GM23338 (cell line): ENCODE measurements at regions not wholly inside any gene's neighbourhood (a gene's known extent, or its start where the extent isn't known, plus 50 kb on each side); places are given as distances from the start of the nearest gene placed in this dataset.

Experiments used
- ATAC-seq: fragments of 200-7000 bp; cut with Tn5 transposase; 3 replicates; pipeline ENCODE4 v1.9.1; 2020
- DNase-seq: peaks from one replicate; pipeline ENCODE4 v3.0.0-alpha.2; 2015; ENCODE audit warnings: low spot score
- H2AFZ ChIP-seq: fragments of 200-600 bp; sonication (generic); 2 replicates; pipeline ENCODE4 v1.8.0; 2016; ENCODE audit warnings: antibody characterized with exemption, mild to moderate bottlenecking, moderate library complexity
- H3F3A ChIP-seq: fragments of 200-600 bp; sonication (generic); replicated peaks from 2 replicates; pipeline ENCODE4 v1.8.0; 2017; ENCODE audit warnings: antibody characterized with exemption, mixed run types, low read depth
- H3K27ac ChIP-seq: fragments of 200-600 bp; sonication (generic); 2 replicates; pipeline ENCODE4 v1.6.1; 2016; ENCODE audit warnings: low read depth
- H3K27me3 ChIP-seq: fragments of 200-600 bp; sonication (generic); 2 replicates; pipeline ENCODE4 v1.8.0; 2016; ENCODE audit warnings: mild to moderate bottlenecking, mixed run types, moderate library complexity; ENCODE audit not compliant: insufficient read depth
- H3K36me3 ChIP-seq: fragments of 200-600 bp; sonication (generic); 2 replicates; pipeline ENCODE4 v1.8.0; 2016; ENCODE audit warnings: mild to moderate bottlenecking; ENCODE audit not compliant: insufficient read depth
- H3K4me1 ChIP-seq: fragments of 200-600 bp; sonication (generic); 2 replicates; pipeline ENCODE4 v1.8.0; 2016; ENCODE audit warnings: mild to moderate bottlenecking, moderate library complexity; ENCODE audit not compliant: insufficient read depth
- H3K4me2 ChIP-seq: fragments of 200-600 bp; sonication (generic); 2 replicates; pipeline ENCODE4 v1.7.1; 2017; ENCODE audit warnings: mixed run types
- H3K4me3 ChIP-seq: fragments of 200-600 bp; sonication (generic); 2 replicates; pipeline ENCODE4 v1.6.1; 2016; ENCODE audit warnings: mixed run types
- H3K79me2 ChIP-seq: fragments of 200-600 bp; sonication (generic); replicated peaks from 2 replicates; pipeline ENCODE4 v1.8.0; 2017; ENCODE audit warnings: mild to moderate bottlenecking; ENCODE audit not compliant: insufficient read depth
- H3K9me2 ChIP-seq: fragments of 200-600 bp; sonication (generic); 2 replicates; pipeline ENCODE4 v1.8.0; 2017; ENCODE audit not compliant: insufficient read depth
- H4K20me1 ChIP-seq: fragments of 200-600 bp; sonication (generic); replicated peaks from 2 replicates; pipeline ENCODE4 v1.8.0; 2017; ENCODE audit warnings: mild to moderate bottlenecking; ENCODE audit not compliant: insufficient read depth
- H3K27ac Mint-ChIP-seq: 2 replicates; pipeline ENCODE4 v1.8.0; 2020; ENCODE audit warnings: inconsistent platforms, mild to moderate bottlenecking, moderate library complexity, mixed read lengths
- H3K27me3 Mint-ChIP-seq: 3 replicates; pipeline ENCODE4 v1.8.0; 2022; ENCODE audit warnings: low read depth, mild to moderate bottlenecking, moderate library complexity, mixed read lengths, inconsistent platforms; ENCODE audit not compliant: insufficient read depth, poor library complexity
- H3K36me3 Mint-ChIP-seq: 3 replicates; pipeline ENCODE4 v1.8.0; 2021; ENCODE audit warnings: low read depth, mild to moderate bottlenecking, inconsistent platforms, moderate library complexity, mixed read lengths
- H3K4me1 Mint-ChIP-seq: 3 replicates; pipeline ENCODE4 v1.8.0; 2020; ENCODE audit warnings: mild to moderate bottlenecking, inconsistent platforms, mixed read lengths
- H3K4me3 Mint-ChIP-seq: 3 replicates; pipeline ENCODE4 v1.8.0; 2021; ENCODE audit warnings: moderate library complexity, mild to moderate bottlenecking, inconsistent platforms, mixed read lengths
- H3K9me3 Mint-ChIP-seq: 3 replicates; pipeline ENCODE4 v1.8.0; 2020; ENCODE audit warnings: moderate library complexity, mild to moderate bottlenecking, inconsistent platforms, mixed read lengths
- CREB1 ChIP-seq: fragments of 250-450 bp; sonication (Bioruptor Pico); IDR thresholded peaks from 2 replicates; pipeline ENCODE4 v1.5.0; 2020; ENCODE audit warnings: low read depth, mild to moderate bottlenecking, moderate library complexity
- EZH2 ChIP-seq: fragments of 200-600 bp; sonication (generic); IDR thresholded peaks from one replicate; pipeline ENCODE4 v1.8.0; 2017; ENCODE audit warnings: antibody characterized with exemption, mild to moderate bottlenecking, low read depth; ENCODE audit not compliant: unreplicated experiment
- NANOG ChIP-seq: IDR thresholded peaks from 2 replicates; pipeline ENCODE4 v1.6.1; 2016; ENCODE audit warnings: antibody characterized with exemption, borderline replicate concordance
- STAT1 ChIP-seq: IDR thresholded peaks from one replicate; pipeline ENCODE4 v1.6.1; 2016; ENCODE audit warnings: antibody characterized with exemption; ENCODE audit not compliant: unreplicated experiment
- ZNF114 ChIP-seq: fragments of 250-450 bp; sonication (Bioruptor Pico); IDR thresholded peaks from 2 replicates; pipeline ENCODE4 v1.5.0; 2020; ENCODE audit warnings: mild to moderate bottlenecking, moderate library complexity
- TF ChIP-seq, protein P1 (sequence below): IDR thresholded peaks from one replicate; pipeline ENCODE4 v1.6.1; 2018; ENCODE audit warnings: antibody characterized with exemption; ENCODE audit not compliant: unreplicated experiment
- TF ChIP-seq, protein P2 (sequence below): IDR thresholded peaks from 2 replicates; pipeline ENCODE4 v1.6.1; 2016; ENCODE audit warnings: antibody characterized with exemption
- TF ChIP-seq, protein P3 (sequence below): fragments of 250-450 bp; sonication (Bioruptor Pico); IDR thresholded peaks from 2 replicates; pipeline ENCODE4 v1.5.0; 2020; ENCODE audit warnings: mild to moderate bottlenecking, moderate library complexity
- TF ChIP-seq, protein P4 (sequence below), 2 experiments: fragments of 200-600 bp in 1 of 2; sonication (generic) in 1 of 2; conservative IDR thresholded peaks; 2 replicates each; pipeline versions ENCODE4 v1.5.1 to v1.6.1; 2016 to 2017; ENCODE audit warnings: antibody characterized with exemption in 2 of 2, low read depth in 2 of 2, mild to moderate bottlenecking in 2 of 2, moderate library complexity in 1 of 2

DNA sequence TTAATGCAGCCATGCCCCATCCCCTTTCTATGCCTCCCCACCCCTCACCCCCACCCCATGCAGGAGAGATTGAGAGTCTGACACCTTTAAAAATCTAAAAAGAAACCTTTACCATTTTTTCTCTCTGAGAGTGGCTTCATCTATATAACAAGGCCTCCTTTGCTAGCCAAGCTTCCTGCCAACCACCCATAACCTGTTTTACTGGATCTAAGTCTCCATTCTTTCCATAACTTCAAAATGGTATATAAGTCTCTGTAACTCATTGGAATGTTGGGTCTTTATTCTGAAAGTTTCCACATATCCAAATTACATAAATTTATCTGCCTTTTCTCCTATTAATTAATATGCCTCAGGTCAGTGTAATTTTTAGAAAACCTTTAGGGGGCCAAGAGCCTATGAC lies 1174.0 kb downstream of the MAT2B start (continued):
- TF ChIP-seq, protein P1, sequence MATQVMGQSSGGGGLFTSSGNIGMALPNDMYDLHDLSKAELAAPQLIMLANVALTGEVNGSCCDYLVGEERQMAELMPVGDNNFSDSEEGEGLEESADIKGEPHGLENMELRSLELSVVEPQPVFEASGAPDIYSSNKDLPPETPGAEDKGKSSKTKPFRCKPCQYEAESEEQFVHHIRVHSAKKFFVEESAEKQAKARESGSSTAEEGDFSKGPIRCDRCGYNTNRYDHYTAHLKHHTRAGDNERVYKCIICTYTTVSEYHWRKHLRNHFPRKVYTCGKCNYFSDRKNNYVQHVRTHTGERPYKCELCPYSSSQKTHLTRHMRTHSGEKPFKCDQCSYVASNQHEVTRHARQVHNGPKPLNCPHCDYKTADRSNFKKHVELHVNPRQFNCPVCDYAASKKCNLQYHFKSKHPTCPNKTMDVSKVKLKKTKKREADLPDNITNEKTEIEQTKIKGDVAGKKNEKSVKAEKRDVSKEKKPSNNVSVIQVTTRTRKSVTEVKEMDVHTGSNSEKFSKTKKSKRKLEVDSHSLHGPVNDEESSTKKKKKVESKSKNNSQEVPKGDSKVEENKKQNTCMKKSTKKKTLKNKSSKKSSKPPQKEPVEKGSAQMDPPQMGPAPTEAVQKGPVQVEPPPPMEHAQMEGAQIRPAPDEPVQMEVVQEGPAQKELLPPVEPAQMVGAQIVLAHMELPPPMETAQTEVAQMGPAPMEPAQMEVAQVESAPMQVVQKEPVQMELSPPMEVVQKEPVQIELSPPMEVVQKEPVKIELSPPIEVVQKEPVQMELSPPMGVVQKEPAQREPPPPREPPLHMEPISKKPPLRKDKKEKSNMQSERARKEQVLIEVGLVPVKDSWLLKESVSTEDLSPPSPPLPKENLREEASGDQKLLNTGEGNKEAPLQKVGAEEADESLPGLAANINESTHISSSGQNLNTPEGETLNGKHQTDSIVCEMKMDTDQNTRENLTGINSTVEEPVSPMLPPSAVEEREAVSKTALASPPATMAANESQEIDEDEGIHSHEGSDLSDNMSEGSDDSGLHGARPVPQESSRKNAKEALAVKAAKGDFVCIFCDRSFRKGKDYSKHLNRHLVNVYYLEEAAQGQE, result no peak
- TF ChIP-seq EZH2, result no peak

DNA sequence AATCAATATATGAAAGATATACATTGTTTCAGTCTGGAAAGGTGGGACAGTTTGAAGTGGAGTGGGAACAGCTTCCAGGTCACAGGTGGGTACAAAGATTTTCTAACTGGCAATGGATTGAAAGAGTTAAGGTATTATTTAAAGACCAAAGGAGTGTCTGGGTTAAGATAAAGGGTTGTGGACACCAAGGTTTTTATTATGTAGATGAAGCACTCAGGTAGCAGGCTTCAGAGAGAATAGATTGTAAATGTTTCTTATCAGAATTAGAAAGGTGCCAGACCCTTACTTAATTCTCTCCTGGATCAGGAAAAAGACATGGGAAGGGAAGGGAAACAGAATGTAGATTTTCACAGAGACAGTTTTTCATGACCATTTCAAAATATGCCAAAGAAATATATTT lies 1174.8 kb downstream of the MAT2B start:
- Mint-ChIP-seq H3K27me3 (peaks cover 7% of the 10 kb centered on the region), H3K4me1 (peaks cover 47% of the 10 kb centered on the region), H3K4me3 (peak overlapping the region; percentile 53), H3K9me3 (peaks cover 28% of the 10 kb centered on the region; the same call in 2 of the 3 replicates), H3K27ac (peak overlapping the region; percentile 84), H3K36me3 (peaks cover 37% of the 10 kb centered on the region)
- Histone ChIP-seq H3K4me3 (peak overlapping the region; percentile 8; the same call in 1 of the 2 replicates), H3K36me3 (no peaks in the 10 kb centered on the region), H3K4me1 (peaks cover 33% of the 10 kb centered on the region), H3K27ac (peak overlapping the region; percentile 86), H3K4me2 (peak overlapping the region; percentile 22), H3K9me2 (no peaks in the 10 kb centered on the region), H3K79me2 (no peaks in the 10 kb centered on the region), H4K20me1 (no peaks in the 10 kb centered on the region), H3F3A (no peaks in the 10 kb centered on the region), H2AFZ (no peak overlapping the region), H3K27me3 (no peaks in the 10 kb centered on the region)
- peak; percentile 53 for DNase-seq
- peak; percentile 84 for ATAC-seq
- TF ChIP-seq, protein P2, sequence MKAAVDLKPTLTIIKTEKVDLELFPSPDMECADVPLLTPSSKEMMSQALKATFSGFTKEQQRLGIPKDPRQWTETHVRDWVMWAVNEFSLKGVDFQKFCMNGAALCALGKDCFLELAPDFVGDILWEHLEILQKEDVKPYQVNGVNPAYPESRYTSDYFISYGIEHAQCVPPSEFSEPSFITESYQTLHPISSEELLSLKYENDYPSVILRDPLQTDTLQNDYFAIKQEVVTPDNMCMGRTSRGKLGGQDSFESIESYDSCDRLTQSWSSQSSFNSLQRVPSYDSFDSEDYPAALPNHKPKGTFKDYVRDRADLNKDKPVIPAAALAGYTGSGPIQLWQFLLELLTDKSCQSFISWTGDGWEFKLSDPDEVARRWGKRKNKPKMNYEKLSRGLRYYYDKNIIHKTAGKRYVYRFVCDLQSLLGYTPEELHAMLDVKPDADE, result no peak
- no peak for TF ChIP-seq CREB1
- TF ChIP-seq NANOG, result peak; percentile 93
- no peak for TF ChIP-seq STAT1
- TF ChIP-seq, protein P3, sequence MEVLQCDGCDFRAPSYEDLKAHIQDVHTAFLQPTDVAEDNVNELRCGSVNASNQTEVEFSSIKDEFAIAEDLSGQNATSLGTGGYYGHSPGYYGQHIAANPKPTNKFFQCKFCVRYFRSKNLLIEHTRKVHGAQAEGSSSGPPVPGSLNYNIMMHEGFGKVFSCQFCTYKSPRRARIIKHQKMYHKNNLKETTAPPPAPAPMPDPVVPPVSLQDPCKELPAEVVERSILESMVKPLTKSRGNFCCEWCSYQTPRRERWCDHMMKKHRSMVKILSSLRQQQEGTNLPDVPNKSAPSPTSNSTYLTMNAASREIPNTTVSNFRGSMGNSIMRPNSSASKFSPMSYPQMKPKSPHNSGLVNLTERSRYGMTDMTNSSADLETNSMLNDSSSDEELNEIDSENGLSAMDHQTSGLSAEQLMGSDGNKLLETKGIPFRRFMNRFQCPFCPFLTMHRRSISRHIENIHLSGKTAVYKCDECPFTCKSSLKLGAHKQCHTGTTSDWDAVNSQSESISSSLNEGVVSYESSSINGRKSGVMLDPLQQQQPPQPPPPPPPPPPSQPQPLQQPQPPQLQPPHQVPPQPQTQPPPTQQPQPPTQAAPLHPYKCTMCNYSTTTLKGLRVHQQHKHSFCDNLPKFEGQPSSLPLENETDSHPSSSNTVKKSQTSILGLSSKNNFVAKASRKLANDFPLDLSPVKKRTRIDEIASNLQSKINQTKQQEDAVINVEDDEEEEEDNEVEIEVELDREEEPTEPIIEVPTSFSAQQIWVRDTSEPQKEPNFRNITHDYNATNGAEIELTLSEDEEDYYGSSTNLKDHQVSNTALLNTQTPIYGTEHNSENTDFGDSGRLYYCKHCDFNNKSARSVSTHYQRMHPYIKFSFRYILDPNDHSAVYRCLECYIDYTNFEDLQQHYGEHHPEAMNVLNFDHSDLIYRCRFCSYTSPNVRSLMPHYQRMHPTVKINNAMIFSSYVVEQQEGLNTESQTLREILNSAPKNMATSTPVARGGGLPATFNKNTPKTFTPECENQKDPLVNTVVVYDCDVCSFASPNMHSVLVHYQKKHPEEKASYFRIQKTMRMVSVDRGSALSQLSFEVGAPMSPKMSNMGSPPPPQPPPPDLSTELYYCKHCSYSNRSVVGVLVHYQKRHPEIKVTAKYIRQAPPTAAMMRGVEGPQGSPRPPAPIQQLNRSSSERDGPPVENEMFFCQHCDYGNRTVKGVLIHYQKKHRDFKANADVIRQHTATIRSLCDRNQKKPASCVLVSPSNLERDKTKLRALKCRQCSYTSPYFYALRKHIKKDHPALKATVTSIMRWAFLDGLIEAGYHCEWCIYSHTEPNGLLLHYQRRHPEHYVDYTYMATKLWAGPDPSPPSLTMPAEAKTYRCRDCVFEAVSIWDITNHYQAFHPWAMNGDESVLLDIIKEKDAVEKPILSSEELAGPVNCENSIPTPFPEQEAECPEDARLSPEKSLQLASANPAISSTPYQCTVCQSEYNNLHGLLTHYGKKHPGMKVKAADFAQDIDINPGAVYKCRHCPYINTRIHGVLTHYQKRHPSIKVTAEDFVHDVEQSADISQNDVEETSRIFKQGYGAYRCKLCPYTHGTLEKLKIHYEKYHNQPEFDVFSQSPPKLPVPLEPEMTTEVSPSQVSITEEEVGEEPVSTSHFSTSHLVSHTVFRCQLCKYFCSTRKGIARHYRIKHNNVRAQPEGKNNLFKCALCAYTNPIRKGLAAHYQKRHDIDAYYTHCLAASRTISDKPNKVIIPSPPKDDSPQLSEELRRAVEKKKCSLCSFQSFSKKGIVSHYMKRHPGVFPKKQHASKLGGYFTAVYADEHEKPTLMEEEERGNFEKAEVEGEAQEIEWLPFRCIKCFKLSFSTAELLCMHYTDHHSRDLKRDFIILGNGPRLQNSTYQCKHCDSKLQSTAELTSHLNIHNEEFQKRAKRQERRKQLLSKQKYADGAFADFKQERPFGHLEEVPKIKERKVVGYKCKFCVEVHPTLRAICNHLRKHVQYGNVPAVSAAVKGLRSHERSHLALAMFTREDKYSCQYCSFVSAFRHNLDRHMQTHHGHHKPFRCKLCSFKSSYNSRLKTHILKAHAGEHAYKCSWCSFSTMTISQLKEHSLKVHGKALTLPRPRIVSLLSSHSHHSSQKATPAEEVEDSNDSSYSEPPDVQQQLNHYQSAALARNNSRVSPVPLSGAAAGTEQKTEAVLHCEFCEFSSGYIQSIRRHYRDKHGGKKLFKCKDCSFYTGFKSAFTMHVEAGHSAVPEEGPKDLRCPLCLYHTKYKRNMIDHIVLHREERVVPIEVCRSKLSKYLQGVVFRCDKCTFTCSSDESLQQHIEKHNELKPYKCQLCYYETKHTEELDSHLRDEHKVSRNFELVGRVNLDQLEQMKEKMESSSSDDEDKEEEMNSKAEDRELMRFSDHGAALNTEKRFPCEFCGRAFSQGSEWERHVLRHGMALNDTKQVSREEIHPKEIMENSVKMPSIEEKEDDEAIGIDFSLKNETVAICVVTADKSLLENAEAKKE (CRISPR knock-in tag), result 0 out of 2 replicates have a peak, but pooled peaks have one; percentile 10
- TF ChIP-seq, protein P4, sequence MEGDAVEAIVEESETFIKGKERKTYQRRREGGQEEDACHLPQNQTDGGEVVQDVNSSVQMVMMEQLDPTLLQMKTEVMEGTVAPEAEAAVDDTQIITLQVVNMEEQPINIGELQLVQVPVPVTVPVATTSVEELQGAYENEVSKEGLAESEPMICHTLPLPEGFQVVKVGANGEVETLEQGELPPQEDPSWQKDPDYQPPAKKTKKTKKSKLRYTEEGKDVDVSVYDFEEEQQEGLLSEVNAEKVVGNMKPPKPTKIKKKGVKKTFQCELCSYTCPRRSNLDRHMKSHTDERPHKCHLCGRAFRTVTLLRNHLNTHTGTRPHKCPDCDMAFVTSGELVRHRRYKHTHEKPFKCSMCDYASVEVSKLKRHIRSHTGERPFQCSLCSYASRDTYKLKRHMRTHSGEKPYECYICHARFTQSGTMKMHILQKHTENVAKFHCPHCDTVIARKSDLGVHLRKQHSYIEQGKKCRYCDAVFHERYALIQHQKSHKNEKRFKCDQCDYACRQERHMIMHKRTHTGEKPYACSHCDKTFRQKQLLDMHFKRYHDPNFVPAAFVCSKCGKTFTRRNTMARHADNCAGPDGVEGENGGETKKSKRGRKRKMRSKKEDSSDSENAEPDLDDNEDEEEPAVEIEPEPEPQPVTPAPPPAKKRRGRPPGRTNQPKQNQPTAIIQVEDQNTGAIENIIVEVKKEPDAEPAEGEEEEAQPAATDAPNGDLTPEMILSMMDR (conservative IDR thresholded peaks at IDR 0.05; ENCODE audit: low read depth in 2 of 2), result no peak
- no peak for TF ChIP-seq EZH2
- no peak for TF ChIP-seq ZNF114 (CRISPR knock-in tag)
